Heart right ventricle (tissue), 16 donors: ENCODE measurements at regions not wholly inside any gene's neighbourhood (a gene's known extent, or its start where the extent isn't known, plus 50 kb on each side); places are given as distances from the start of the nearest gene placed in this dataset.

ENCODE experiments used
- ATAC-seq, 8 donors: fragments of 200-7000 bp; cut with Tn5 transposase; one replicate each; pipeline ENCODE4 v1.9.1; 2020; ENCODE audit warnings: mild to moderate bottlenecking in 8 of 8, moderate library complexity in 8 of 8, moderate number of reproducible peaks in 1 of 8
- DNase-seq, 2 donors: peaks; one replicate each; pipeline ENCODE4 v3.0.0-alpha.2; 2020
- H3K27ac ChIP-seq, 10 donors: fragments of 200-600 bp; sonication (generic) in 2 of 10; one replicate each; pipeline versions ENCODE4 v1.5.0 to v1.8.0; 2020 to 2022; ENCODE audit warnings: mild to moderate bottlenecking in 3 of 10
- H3K27me3 ChIP-seq, 7 donors: fragments of 200-600 bp; one replicate each; pipeline ENCODE4 v1.8.0; 2021 to 2022; ENCODE audit warnings: mild to moderate bottlenecking in 2 of 7
- H3K36me3 ChIP-seq, 9 donors: fragments of 200-600 bp; sonication (generic) in 1 of 9; one replicate each; pipeline versions ENCODE4 v1.5.0 to v1.8.0; 2020 to 2022; ENCODE audit warnings: mild to moderate bottlenecking in 2 of 9
- H3K4me1 ChIP-seq, 9 donors: fragments of 200-600 bp; sonication (generic) in 1 of 9; one replicate each; pipeline versions ENCODE4 v1.5.0 to v1.8.0; 2020 to 2022; ENCODE audit warnings: mild to moderate bottlenecking in 4 of 9
- H3K4me3 ChIP-seq, 10 donors: fragments of 200-600 bp; sonication (generic) in 2 of 10; one replicate each; pipeline versions ENCODE4 v1.5.0 to v1.8.0; 2020 to 2022; ENCODE audit warnings: mild to moderate bottlenecking in 7 of 10, moderate library complexity in 2 of 10
- H3K9me3 ChIP-seq, 11 donors: fragments of 200-600 bp in 10 of 11; sonication (generic) in 2 of 11; one replicate each; pipeline versions ENCODE4 v1.5.0 to v1.8.0; 2013 to 2022; ENCODE audit warnings: mild to moderate bottlenecking in 2 of 11, control low read depth in 1 of 11, moderate library complexity in 1 of 11
- CTCF ChIP-seq, 9 donors: fragments of 200-600 bp; sonication (generic) in 2 of 9; IDR thresholded peaks; one replicate each; pipeline versions ENCODE4 v1.5.0 to v1.8.0; 2021 to 2022; ENCODE audit warnings: antibody characterized with exemption in 9 of 9, mild to moderate bottlenecking in 5 of 9, moderate library complexity in 1 of 9
- WGBS, 2 donors: extraction: QIAGEN DNeasy Blood & Tissue Kit; methylation state at CpG; one replicate each; pipeline ENCODE4 v1.1.7; 2013; ENCODE audit warnings: inconsistent platforms in 1 of 2; 5-methylcytosine and 5-hydroxymethylcytosine counted together
- intact Hi-C, 10 donors: fragments of 100-400 bp; cut with DNase I; formaldehyde crosslinking; loops; one replicate each; pipeline versions ENCODE4 v1.11.1 to v1.14.2; 2022
- donor health status: Arrhythmogenic right ventricular cardiomyopathy.
- donor health status: ischemic (EF 13 %, LVEDD 7.1; RV severe dilation, severe dysfunction).
- donor health status: healthy with polysubstance abuse.
- donor health status: DM: no; HTN: yes; CAD: no.
- donor health status: DM: no; HTN: no; CAD: no.
- donor health status: ischemic (EF 25% LVEDD 6.9; RV normal size, moderate dysfunction).
- donor health status: ischemic (EF 25% LVEDD 5.7; RV mildly dilated, moderate dysfunction).
- donor health status: healthy.
- donor health status: DM: yes; HTN: yes; CAD: no.
- donor health status: Ischemic cardiomyopathy.
- donor health status: ischemic (EF 35%, LVEDD 5.7; RV mildly dilated, moderate dysfunction).
- donor health status: nonischemic (EF 11% LVEDD 7.7; RV severe dilation, severe dysfunction).
- donor health status: DM: yes; HTN: yes; CAD: no.
- donor health status: PGD.
- donor health status: ischemic (EF 29% LVEDD 5.4; RV normal size, mild dysfunction).
- donor health status: nonischemic (EF 23%, LVEDD 6.1; RV moderate dilation, normal function).

- H3K27ac ChIP-seq, result no peak overlapping the region
- WGBS, 2 donors, result 83 to 84% methylated on average over 9 of the region's 9 CpGs
- ATAC-seq, result no peak
- no peak for DNase-seq
- no peaks in the 10 kb centered on the region for H3K36me3 ChIP-seq
- no peak for TF ChIP-seq CTCF (IDR thresholded peaks at IDR 0.05)
- H3K4me1 ChIP-seq, result no peaks in the 10 kb centered on the region
- no peak overlapping the region for H3K4me3 ChIP-seq
- peaks cover 0 to 60% (median 9%) of the 10 kb centered on the region in 11 donors for H3K9me3 ChIP-seq
- intact Hi-C loops, result no loop called here
- H3K27me3 ChIP-seq, result no peaks in the 10 kb centered on the region
Measured at GRCh38 chr10:108244443-108245228, 1080.1 kb upstream of the SORCS1 start.

- H3K27me3 ChIP-seq, result no peaks in the 10 kb centered on the region
- no peak overlapping the region for H3K27ac ChIP-seq
- 8 to 35% methylated on average over 1 of the region's 1 CpG for WGBS, 2 donors
- no peak for DNase-seq
- no peak overlapping the region for H3K4me3 ChIP-seq
- H3K36me3 ChIP-seq, result no peaks in the 10 kb centered on the region
- peaks cover 0 to 27% (median 0%) of the 10 kb centered on the region in 11 donors for H3K9me3 ChIP-seq
- TF ChIP-seq CTCF (IDR thresholded peaks at IDR 0.05), result no peak
- ATAC-seq, result no peak
- intact Hi-C loops, result no loop called here
- H3K4me1 ChIP-seq, result no peaks in the 10 kb centered on the region
Measured at GRCh38 chr10:108241166-108241565, 1076.7 kb upstream of the SORCS1 start.

- no peaks in the 10 kb centered on the region for H3K36me3 ChIP-seq
- H3K27ac ChIP-seq, result no peak overlapping the region
- ATAC-seq, result no peak
- no peaks in the 10 kb centered on the region for H3K27me3 ChIP-seq
- H3K9me3 ChIP-seq, result peaks cover 0 to 3% (median 0%) of the 10 kb centered on the region in 11 donors
- H3K4me1 ChIP-seq, result no peaks in the 10 kb centered on the region
- TF ChIP-seq CTCF (IDR thresholded peaks at IDR 0.05), result no peak
- H3K4me3 ChIP-seq, result no peak overlapping the region
- WGBS, 2 donors, result 29 to 34% methylated on average over 1 of the region's 1 CpG
- DNase-seq, result no peak
- intact Hi-C loops, result no loop called here
Measured at GRCh38 chr10:108238261-108238660, 1073.8 kb upstream of the SORCS1 start.

- H3K27me3 ChIP-seq, result no peaks in the 10 kb centered on the region
- no peaks in the 10 kb centered on the region for H3K4me1 ChIP-seq
- H3K9me3 ChIP-seq, result no peaks in the 10 kb centered on the region
- no peaks in the 10 kb centered on the region for H3K36me3 ChIP-seq
- 74 to 81% methylated on average over 5 of the region's 5 CpGs for WGBS, 2 donors
- TF ChIP-seq CTCF (IDR thresholded peaks at IDR 0.05), result no peak
- ATAC-seq (no peak), DNase-seq (no peak)
- H3K27ac ChIP-seq, result no peak overlapping the region
- intact Hi-C loops, result no loop called here
- no peak overlapping the region for H3K4me3 ChIP-seq
Measured at GRCh38 chr10:108230478-108231170, 1066.1 kb upstream of the SORCS1 start.
